ENCODE measurements at regions not wholly inside any gene's neighbourhood (a gene's known extent, or its start where the extent isn't known, plus 50 kb on each side); places are given as distances from the start of the nearest gene placed in this dataset.

GRCh38 chr16:8355675-8356074 lies 234.6 kb downstream of the TMEM114 start:
- TF ChIP-seq EZH2phosphoT487 (IDR thresholded peaks at IDR 0.05; ENCODE audit: low read length) (no peak), EZH2 (optimal IDR thresholded peaks at IDR 0.05; ENCODE audit: low read depth, low read length) (no peak), CTCF (IDR thresholded peaks at IDR 0.05; ENCODE audit: low read length) (no peak)
- no peaks in the 10 kb centered on the region for H3K9me3 ChIP-seq (replicated peaks; ENCODE audit: insufficient read depth, low read length)
- H3K9me2 ChIP-seq (replicated peaks; ENCODE audit: insufficient read depth, low read length), result no peaks in the 10 kb centered on the region
- H3K4me2 ChIP-seq (ENCODE audit: low read depth, low read length), result no peak overlapping the region
- H3K4me1 ChIP-seq (ENCODE audit: low read length), result no peaks in the 10 kb centered on the region
- H3K36me3 ChIP-seq (replicated peaks; ENCODE audit: insufficient read depth, low read length), result no peaks in the 10 kb centered on the region
- no peaks in the 10 kb centered on the region for H3F3A ChIP-seq (ENCODE audit: insufficient read depth, low read length)
- no peak overlapping the region for H3K4me3 ChIP-seq (ENCODE audit: low read length)
- no peak overlapping the region for H3K27ac ChIP-seq (ENCODE audit: low read length)
- no peak overlapping the region for H3K9ac ChIP-seq (ENCODE audit: low read length)
- no peaks in the 10 kb centered on the region for H4K20me1 ChIP-seq (ENCODE audit: insufficient read depth, low read length)
- no peak for DNase-seq
- H3K27me3 ChIP-seq (replicated peaks; ENCODE audit: insufficient read depth, low read length), result no peaks in the 10 kb centered on the region
- H2AFZ ChIP-seq (ENCODE audit: low read length), result no peak overlapping the region
- no peaks in the 10 kb centered on the region for H3K79me2 ChIP-seq (ENCODE audit: low read length)

- no peaks in the 10 kb centered on the region for H3K9me3 ChIP-seq (replicated peaks; ENCODE audit: insufficient read depth, low read length)
- H3K27me3 ChIP-seq (replicated peaks; ENCODE audit: insufficient read depth, low read length), result no peaks in the 10 kb centered on the region
- no peaks in the 10 kb centered on the region for H3K4me1 ChIP-seq (ENCODE audit: low read length)
- TF ChIP-seq EZH2 (optimal IDR thresholded peaks at IDR 0.05; ENCODE audit: low read depth, low read length) (no peak), CTCF (IDR thresholded peaks at IDR 0.05; ENCODE audit: low read length) (no peak)
- no peak overlapping the region for H3K4me2 ChIP-seq (ENCODE audit: low read depth, low read length)
- peak; percentile 26 for DNase-seq
- H3F3A ChIP-seq (ENCODE audit: insufficient read depth, low read length), result no peaks in the 10 kb centered on the region
- H3K79me2 ChIP-seq (ENCODE audit: low read length), result no peaks in the 10 kb centered on the region
- no peak overlapping the region for H3K4me3 ChIP-seq (ENCODE audit: low read length)
- no peaks in the 10 kb centered on the region for H4K20me1 ChIP-seq (ENCODE audit: insufficient read depth, low read length)
- no peaks in the 10 kb centered on the region for H3K36me3 ChIP-seq (replicated peaks; ENCODE audit: insufficient read depth, low read length)
- no peak overlapping the region for H3K9ac ChIP-seq (ENCODE audit: low read length)
- H3K9me2 ChIP-seq (replicated peaks; ENCODE audit: insufficient read depth, low read length), result no peaks in the 10 kb centered on the region
- H2AFZ ChIP-seq (ENCODE audit: low read length), result no peak overlapping the region
- no peak overlapping the region for H3K27ac ChIP-seq (ENCODE audit: low read length)
Observed at GRCh38 chr16:8346294-8346693, 244.0 kb downstream of the TMEM114 start.

- DNase-seq, result no peak
- Histone ChIP-seq H3K9me2 (replicated peaks; ENCODE audit: insufficient read depth, low read length) (no peaks in the 10 kb centered on the region), H3K9ac (ENCODE audit: low read length) (no peak overlapping the region), H3K4me3 (ENCODE audit: low read length) (no peak overlapping the region), H3F3A (ENCODE audit: insufficient read depth, low read length) (no peaks in the 10 kb centered on the region), H4K20me1 (ENCODE audit: insufficient read depth, low read length) (no peaks in the 10 kb centered on the region), H3K79me2 (ENCODE audit: low read length) (no peaks in the 10 kb centered on the region), H3K4me2 (ENCODE audit: low read depth, low read length) (no peak overlapping the region), H3K27ac (ENCODE audit: low read length) (no peak overlapping the region), H3K36me3 (replicated peaks; ENCODE audit: insufficient read depth, low read length) (no peaks in the 10 kb centered on the region), H3K27me3 (replicated peaks; ENCODE audit: insufficient read depth, low read length) (no peaks in the 10 kb centered on the region), H3K4me1 (ENCODE audit: low read length) (no peaks in the 10 kb centered on the region), H2AFZ (ENCODE audit: low read length) (no peak overlapping the region), H3K9me3 (replicated peaks; ENCODE audit: insufficient read depth, low read length) (no peaks in the 10 kb centered on the region)
- TF ChIP-seq EZH2phosphoT487 (IDR thresholded peaks at IDR 0.05; ENCODE audit: low read length) (no peak), CTCF (IDR thresholded peaks at IDR 0.05; ENCODE audit: low read length) (no peak), EZH2 (optimal IDR thresholded peaks at IDR 0.05; ENCODE audit: low read depth, low read length) (no peak)
Observed at GRCh38 chr16:8342276-8342675, 248.0 kb downstream of the TMEM114 start.

Data from MM.1S (cell line).